GM12891 (cell line): ENCODE measurements at regions not wholly inside any gene's neighbourhood (a gene's known extent, or its start where the extent isn't known, plus 50 kb on each side); places are given as distances from the start of the nearest gene placed in this dataset.

Experiments used
- DNase-seq: peaks from one replicate; pipeline ENCODE4 v3.0.0; 2011; ENCODE audit warnings: low spot score; ENCODE audit not compliant: insufficient read length
- FAIRE-seq: peaks from 2 replicates; lab custom pipeline; 2011; peaks lifted over from hg19 to GRCh38; lab: Jason Lieb, UNC
- PAX5 ChIP-seq: IDR thresholded peaks from 2 replicates; pipeline ENCODE4 v1.6.1; 2011; ENCODE audit warnings: low read length, moderate library complexity, mild to moderate bottlenecking; ENCODE audit not compliant: insufficient read depth, severe bottlenecking
- POLR2A ChIP-seq: IDR thresholded peaks from 2 replicates; pipeline ENCODE4 v1.6.1; 2011; ENCODE audit warnings: low read depth, low read length, control low read depth
- POLR2AphosphoS5 ChIP-seq: IDR thresholded peaks from 2 replicates; pipeline ENCODE4 v1.6.1; 2011; ENCODE audit warnings: low read depth, low read length, control low read depth
- POU2F2 ChIP-seq: IDR thresholded peaks from 2 replicates; pipeline ENCODE4 v1.6.1; 2011; ENCODE audit warnings: low read depth, mild to moderate bottlenecking, control low read depth, low read length, moderate library complexity
- SPI1 ChIP-seq: IDR thresholded peaks from 2 replicates; pipeline ENCODE4 v1.6.1; 2011; ENCODE audit warnings: low read depth, low read length, control low read depth
- TAF1 ChIP-seq: IDR thresholded peaks from 2 replicates; pipeline ENCODE4 v1.6.1; 2011; ENCODE audit warnings: low read depth, low read length, control low read depth

GRCh38 chr2:81073412-81073811, 768.9 kb upstream of the LRRTM1 start:
- DNase-seq: no peak
- no peak for FAIRE-seq
- TF ChIP-seq POU2F2: no peak
- TF ChIP-seq POLR2AphosphoS5: no peak
- no peak for TF ChIP-seq PAX5

GRCh38 chr2:81068144-81068543, 763.6 kb upstream of the LRRTM1 start:
- no peak for FAIRE-seq
- DNase-seq: no peak
- TF ChIP-seq TAF1 (no peak), POU2F2 (no peak), POLR2AphosphoS5 (no peak), POLR2A (no peak), PAX5 (no peak), SPI1 (no peak)

- DNase-seq: no peak
- no peak for FAIRE-seq
These were observed 756.5 kb upstream of the LRRTM1 start for GRCh38 chr2:81061016-81061415.

DNA sequence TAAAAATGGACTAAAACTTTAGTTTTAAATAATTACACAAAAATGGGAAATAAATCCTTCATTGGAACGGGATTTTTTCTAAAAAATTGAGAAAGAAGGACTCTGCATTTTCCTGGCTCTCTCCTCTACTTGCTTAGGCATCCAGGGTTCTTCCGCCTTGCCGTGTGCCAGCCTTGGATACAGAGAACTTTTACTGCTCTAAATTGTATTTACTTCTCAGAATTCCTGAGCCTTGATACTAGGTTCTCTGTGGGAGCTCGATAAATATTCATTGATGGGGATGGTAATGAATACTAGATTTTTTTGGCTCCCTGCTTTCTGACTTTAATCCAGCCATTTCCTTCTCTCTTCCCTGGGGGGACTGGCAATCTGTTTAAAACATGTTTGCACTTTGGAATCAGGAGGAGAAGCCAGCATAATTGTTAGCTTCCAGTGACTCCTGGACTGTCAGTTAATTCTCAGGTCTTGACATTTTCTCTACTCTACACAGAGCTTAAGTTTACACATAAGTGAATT, 746.1 kb upstream of the LRRTM1 start:
- DNase-seq (no peak), FAIRE-seq (no peak)
- TF ChIP-seq SPI1: no peak
- no peak for TF ChIP-seq POU2F2
- TF ChIP-seq POLR2A: no peak
- TF ChIP-seq TAF1: no peak
- no peak for TF ChIP-seq PAX5
- no peak for TF ChIP-seq POLR2AphosphoS5

More at GRCh38 chr2:81061016-81061415, 756.5 kb upstream of the LRRTM1 start:
- no peak for TF ChIP-seq POU2F2
- TF ChIP-seq POLR2AphosphoS5: no peak
- TF ChIP-seq TAF1: no peak
- TF ChIP-seq SPI1: no peak
- no peak for TF ChIP-seq POLR2A
- TF ChIP-seq PAX5: no peak

DNA sequence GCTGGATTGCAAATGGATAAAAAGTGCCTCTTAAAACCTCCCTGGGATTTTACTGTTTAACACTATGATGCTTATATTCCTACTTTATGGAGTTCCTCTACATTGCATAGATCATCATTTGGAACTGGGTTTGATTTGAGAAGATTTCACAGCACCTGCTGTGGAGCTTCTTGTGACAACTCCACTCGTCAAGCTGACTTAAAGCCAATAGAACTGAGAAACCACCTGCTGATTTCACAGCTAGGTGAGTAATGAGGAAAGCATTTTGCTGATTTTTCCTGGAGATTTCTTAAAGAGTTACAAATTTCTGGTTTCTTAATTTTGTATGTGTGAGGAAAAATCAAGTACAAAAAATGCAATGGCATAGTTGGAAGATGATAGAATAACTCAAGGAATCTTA, 739.1 kb upstream of the LRRTM1 start:
- no peak for DNase-seq
- no peak for TF ChIP-seq PAX5
- TF ChIP-seq TAF1: no peak
- TF ChIP-seq POU2F2: no peak
- no peak for TF ChIP-seq SPI1
- no peak for TF ChIP-seq POLR2AphosphoS5
- TF ChIP-seq POLR2A: no peak
- no peak for FAIRE-seq

- DNase-seq: no peak
- no peak for TF ChIP-seq POLR2AphosphoS5
- TF ChIP-seq POU2F2: no peak
- TF ChIP-seq SPI1: no peak
- no peak for TF ChIP-seq PAX5
- no peak for TF ChIP-seq POLR2A
- no peak for FAIRE-seq
These were observed 702.6 kb upstream of the LRRTM1 start for GRCh38 chr2:81007104-81007503.

GRCh38 chr2:81002906-81003305, 698.4 kb upstream of the LRRTM1 start:
- TF ChIP-seq POU2F2 (no peak), PAX5 (no peak), POLR2A (no peak), TAF1 (no peak), SPI1 (no peak), POLR2AphosphoS5 (no peak)
- DNase-seq (no peak), FAIRE-seq (no peak)

DNA sequence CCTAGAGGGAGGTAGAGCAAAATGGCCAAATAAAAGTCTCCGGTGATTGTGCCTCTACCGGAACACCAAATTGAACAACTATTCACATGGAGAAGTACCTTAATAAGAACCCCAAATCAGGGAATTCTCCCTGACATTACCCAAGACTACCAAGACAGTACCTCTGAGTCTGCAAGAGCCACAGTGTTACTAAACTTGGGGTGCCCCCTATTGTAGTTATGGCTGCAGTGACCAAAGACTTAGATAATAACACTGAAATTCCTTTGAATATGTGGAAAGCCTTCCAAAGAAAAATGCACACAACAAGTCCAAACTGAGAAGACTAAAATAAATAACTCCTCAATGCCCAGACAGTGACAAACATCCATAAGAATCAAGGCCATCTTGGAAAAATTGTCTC, 682.9 kb upstream of the LRRTM1 start:
- DNase-seq: no peak
- TF ChIP-seq POLR2A (no peak), PAX5 (no peak), TAF1 (no peak), POLR2AphosphoS5 (no peak), SPI1 (no peak), POU2F2 (no peak)
- no peak for FAIRE-seq

- TF ChIP-seq POU2F2 (no peak), POLR2A (no peak)
- no peak for DNase-seq
- FAIRE-seq: no peak
These were observed 665.3 kb upstream of the LRRTM1 start for GRCh38 chr2:80969900-80970299.

GRCh38 chr2:80968450-80968849, 663.9 kb upstream of the LRRTM1 start:
- DNase-seq (no peak), FAIRE-seq (no peak)
- TF ChIP-seq POU2F2 (no peak), SPI1 (no peak), POLR2AphosphoS5 (no peak), TAF1 (no peak), POLR2A (no peak), PAX5 (no peak)

DNA sequence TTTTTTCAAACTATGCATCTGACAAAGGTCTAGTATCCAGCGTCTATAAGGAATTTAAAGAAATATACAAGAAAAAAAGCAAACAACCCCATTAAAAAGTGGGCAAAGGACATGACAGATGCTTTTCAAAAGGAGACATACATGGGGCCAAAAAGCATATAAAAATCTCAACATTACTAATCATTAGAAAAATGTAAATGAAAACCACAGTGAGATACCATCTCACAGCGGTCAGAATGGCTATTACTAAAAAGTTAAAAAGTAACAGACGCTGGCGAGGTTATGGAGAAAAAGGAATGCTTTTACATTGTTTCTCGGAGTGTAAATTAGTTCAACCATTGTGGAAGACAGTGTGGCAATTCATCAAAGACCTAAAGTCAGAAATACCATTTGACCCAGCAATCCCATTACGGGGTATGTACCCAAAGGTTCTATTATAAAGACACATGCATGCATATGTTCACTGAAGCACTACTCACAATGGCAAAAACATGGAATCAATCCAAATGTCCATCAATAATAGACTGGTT, 643.1 kb upstream of the LRRTM1 start:
- DNase-seq (no peak), FAIRE-seq (no peak)
- no peak for TF ChIP-seq SPI1
- no peak for TF ChIP-seq POLR2AphosphoS5
- no peak for TF ChIP-seq POU2F2
- TF ChIP-seq PAX5: no peak
- no peak for TF ChIP-seq TAF1
- TF ChIP-seq POLR2A: no peak
